NT2/D1 (cell line): ENCODE measurements at regions not wholly inside any gene's neighbourhood (a gene's known extent, or its start where the extent isn't known, plus 50 kb on each side); places are given as distances from the start of the nearest gene placed in this dataset.

Experiments
- YY1 ChIP-seq: IDR thresholded peaks from 2 replicates; pipeline ENCODE4 v1.6.1; 2011; ENCODE audit not compliant: insufficient read length, insufficient read depth
- ZNF274 ChIP-seq: IDR thresholded peaks from 2 replicates; pipeline ENCODE4 v1.6.1; 2011; ENCODE audit warnings: mild to moderate bottlenecking, low read depth, low read length

- no peak for TF ChIP-seq YY1
- TF ChIP-seq ZNF274, result no peak
Observed at GRCh38 chr2:67039058-67039457, 358.1 kb upstream of the ETAA1 start.
